H54 (cell line): ENCODE measurements at regions not wholly inside any gene's neighbourhood (a gene's known extent, or its start where the extent isn't known, plus 50 kb on each side); places are given as distances from the start of the nearest gene placed in this dataset.

Source experiments
- DNase-seq: peaks from one replicate; pipeline ENCODE4 v3.0.0; 2011; ENCODE audit warnings: low spot score, mixed read lengths; ENCODE audit not compliant: insufficient read length
- FAIRE-seq: peaks from 3 replicates; lab custom pipeline; 2011; peaks lifted over from hg19 to GRCh38; lab: Jason Lieb, UNC
- POLR2A ChIP-seq: IDR thresholded peaks from 2 replicates; pipeline ENCODE4 v1.6.1; 2011; ENCODE audit warnings: low read depth, mild to moderate bottlenecking, low read length

DNA sequence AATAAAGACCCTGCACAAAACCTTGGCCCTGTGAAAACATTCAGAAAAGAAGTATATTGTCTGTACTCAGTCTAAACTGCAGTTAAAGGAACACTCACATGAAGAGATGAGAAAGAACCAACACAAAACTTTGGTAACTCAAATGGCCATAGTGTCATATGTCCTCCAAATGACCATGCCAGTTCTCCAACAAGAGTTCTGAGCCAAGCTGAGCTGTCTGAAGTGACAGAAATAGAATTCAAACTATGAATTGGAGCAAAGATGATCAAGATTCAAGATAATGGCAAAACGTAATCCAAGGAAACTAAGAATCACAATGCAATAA, 739.3 kb upstream of the NDST4 start:
- no peak for TF ChIP-seq POLR2A
- no peak for DNase-seq
- FAIRE-seq, result no peak

DNA sequence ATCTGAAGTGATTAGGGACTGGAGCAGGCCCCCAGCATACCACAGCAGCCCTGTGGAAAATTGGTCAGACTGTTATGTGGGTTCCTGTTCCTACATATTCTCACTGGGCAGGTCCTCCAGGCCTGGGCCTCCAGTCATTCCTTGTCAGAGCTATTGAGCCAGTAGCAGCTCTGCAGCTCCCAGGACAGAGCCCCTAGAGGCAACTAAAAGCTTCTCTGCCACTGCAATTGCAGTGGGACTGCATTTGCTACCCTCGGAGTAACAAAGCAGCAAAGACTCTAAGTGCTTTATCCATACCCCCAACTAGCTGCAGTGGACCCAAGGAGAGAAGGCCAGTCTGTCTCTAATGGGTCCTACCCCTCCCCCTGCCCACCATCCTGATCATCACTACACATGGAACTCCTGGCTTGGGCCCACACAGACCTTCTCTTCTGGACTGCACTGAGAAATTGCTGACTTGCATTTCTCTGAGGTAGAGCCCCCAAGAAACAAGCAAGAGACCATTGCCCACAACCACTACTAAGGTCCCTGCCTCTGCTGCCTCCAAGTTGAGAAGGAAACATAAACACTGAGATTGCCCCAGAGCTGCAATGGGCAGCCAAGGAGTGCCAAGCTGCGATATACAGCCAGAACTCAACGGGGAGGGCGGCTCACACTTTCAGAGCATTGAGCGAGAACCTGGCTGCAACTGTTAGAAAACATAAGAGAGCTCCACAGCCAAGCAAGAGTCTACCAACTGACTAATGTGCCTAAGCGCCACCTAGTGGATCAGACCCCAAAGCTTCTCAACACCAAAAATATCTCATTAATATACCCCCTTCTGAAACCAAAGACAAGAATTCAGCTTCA, 738.7 kb upstream of the NDST4 start:
- TF ChIP-seq POLR2A, result no peak
- DNase-seq, result peak; percentile 0
- peak; percentile 23 for FAIRE-seq

GRCh38 chr4:115850799-115851509, 737.5 kb upstream of the NDST4 start:
- DNase-seq (no peak), FAIRE-seq (no peak)
- no peak for TF ChIP-seq POLR2A

- DNase-seq (no peak), FAIRE-seq (no peak)
Observed at GRCh38 chr4:115844180-115844579, 730.8 kb upstream of the NDST4 start.

DNA sequence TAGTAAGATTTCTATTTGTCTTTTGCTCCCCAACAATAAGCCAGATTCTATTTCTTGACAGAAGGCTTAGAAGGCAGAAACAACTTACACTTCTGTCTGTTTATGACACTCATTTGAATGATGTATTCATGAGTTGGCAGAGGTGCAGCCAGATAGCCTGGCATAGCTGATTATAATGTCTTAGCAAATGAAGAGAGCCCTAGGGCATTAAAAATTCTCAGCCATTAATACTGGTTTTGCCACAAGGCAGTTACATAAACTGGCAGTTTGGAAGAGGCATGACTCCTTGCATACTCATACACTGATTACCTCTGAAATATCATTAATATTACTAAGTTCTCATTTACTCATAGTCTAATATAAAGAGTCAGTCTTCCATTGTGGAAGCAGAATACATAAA, 728.5 kb upstream of the NDST4 start:
- DNase-seq (no peak), FAIRE-seq (no peak)
- no peak for TF ChIP-seq POLR2A

More at GRCh38 chr4:115844180-115844579, 730.8 kb upstream of the NDST4 start:
- TF ChIP-seq POLR2A, result no peak

GRCh38 chr4:115834441-115834840, 721.0 kb upstream of the NDST4 start:
- DNase-seq, result no peak

GRCh38 chr4:115824630-115825029, 711.2 kb upstream of the NDST4 start:
- TF ChIP-seq POLR2A, result no peak
- FAIRE-seq (no peak), DNase-seq (no peak)

More at GRCh38 chr4:115834441-115834840, 721.0 kb upstream of the NDST4 start:
- FAIRE-seq, result no peak
- no peak for TF ChIP-seq POLR2A

- no peak for TF ChIP-seq POLR2A
- DNase-seq, result no peak
- no peak for FAIRE-seq
Observed at GRCh38 chr4:115803825-115804224, 690.4 kb upstream of the NDST4 start.

GRCh38 chr4:115790812-115791211, 677.4 kb upstream of the NDST4 start:
- FAIRE-seq (no peak), DNase-seq (no peak)
- TF ChIP-seq POLR2A, result no peak

- no peak for FAIRE-seq
Observed at GRCh38 chr4:115781528-115782146, 668.2 kb upstream of the NDST4 start.

DNA sequence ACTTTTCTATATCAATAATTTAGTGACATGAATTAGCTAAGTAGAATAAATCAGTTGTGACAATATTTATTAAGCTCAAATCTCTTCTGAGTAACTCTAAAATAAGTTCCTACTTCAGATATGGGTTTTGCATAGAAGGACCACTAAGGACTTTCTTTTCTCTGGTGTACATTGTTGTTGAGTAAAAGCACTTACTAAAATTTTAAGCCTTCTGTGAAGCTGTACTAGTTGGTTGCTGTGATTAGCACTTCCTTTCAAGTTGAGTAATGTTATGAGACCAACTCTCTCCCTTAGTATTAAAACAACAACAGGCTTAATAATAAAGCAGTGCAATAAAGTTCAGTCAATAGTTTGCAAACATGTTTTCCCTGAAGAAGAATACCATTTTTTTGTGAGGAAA, 667.4 kb upstream of the NDST4 start:
- DNase-seq (no peak), FAIRE-seq (no peak)
- no peak for TF ChIP-seq POLR2A

More at GRCh38 chr4:115781528-115782146, 668.2 kb upstream of the NDST4 start:
- DNase-seq, result no peak
- TF ChIP-seq POLR2A, result no peak

- FAIRE-seq (no peak), DNase-seq (no peak)
- no peak for TF ChIP-seq POLR2A
Observed at GRCh38 chr4:115780268-115780667, 666.8 kb upstream of the NDST4 start.

DNA sequence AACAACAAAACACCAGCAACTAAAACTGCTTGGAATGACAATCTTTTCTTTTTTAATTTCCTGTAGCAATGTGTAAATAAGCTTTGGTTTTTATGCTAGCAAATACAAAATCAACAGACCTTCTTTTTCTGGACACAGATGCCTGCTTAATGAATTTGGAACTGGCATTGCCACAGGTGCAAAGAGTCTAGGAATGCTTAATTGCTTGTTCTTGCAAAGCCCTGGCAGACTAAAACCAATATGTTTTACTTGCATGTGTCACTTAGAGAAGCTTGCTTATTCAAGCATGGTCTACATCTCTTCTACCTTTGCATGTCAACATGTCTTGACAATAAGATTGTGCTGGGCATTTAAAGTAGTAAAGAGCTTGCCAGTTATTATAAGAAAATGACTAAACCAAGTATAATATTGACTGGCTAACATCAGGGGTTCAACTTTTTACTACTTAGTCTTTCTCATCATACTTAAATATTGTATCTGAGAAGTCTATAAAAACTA, 656.7 kb upstream of the NDST4 start:
- TF ChIP-seq POLR2A, result no peak
- no peak for FAIRE-seq
- no peak for DNase-seq

DNA sequence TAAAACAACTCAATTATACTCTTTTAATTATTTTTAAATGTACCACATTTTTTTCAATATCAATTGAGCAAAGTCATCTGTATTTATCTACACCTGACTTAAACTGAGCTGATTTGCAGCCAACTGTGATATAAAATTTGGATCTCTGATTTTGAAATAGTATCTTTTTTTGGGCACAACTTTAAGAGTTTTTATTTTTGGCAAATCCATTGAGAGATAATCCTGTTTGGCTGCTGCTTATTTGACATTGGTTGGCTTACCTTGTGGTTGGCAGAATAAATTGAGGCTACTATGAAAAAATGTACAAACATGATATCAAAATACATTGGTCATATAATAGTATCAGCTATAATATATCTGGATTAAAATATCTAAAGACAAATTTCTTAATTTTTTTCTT, 656.0 kb upstream of the NDST4 start:
- FAIRE-seq, result no peak
- no peak for TF ChIP-seq POLR2A

More for the DNA sequence above, 656.0 kb upstream of the NDST4 start:
- DNase-seq, result no peak
